Vagina (tissue), 2 donors: ENCODE measurements at regions not wholly inside any gene's neighbourhood (a gene's known extent, or its start where the extent isn't known, plus 50 kb on each side); places are given as distances from the start of the nearest gene placed in this dataset.

Experiments used
- DNase-seq, 2 donors: peaks; one replicate each; pipeline ENCODE4 v3.0.0-alpha.2; 2017; ENCODE audit errors: extremely low spot score in 2 of 2
- H3K27ac ChIP-seq: fragments of 200-600 bp; sonication (generic); one replicate; pipeline ENCODE4 v1.5.1; 2019
- H3K27me3 ChIP-seq: fragments of 200-600 bp; sonication (generic); one replicate; pipeline ENCODE4 v1.5.1; 2019
- H3K36me3 ChIP-seq, 2 donors: fragments of 200-600 bp; sonication (generic); one replicate each; pipeline ENCODE4 v1.5.1; 2017 to 2019
- H3K4me1 ChIP-seq: fragments of 200-600 bp; sonication (generic); one replicate; pipeline ENCODE4 v1.5.1; 2019
- H3K4me3 ChIP-seq, 2 donors: fragments of 200-600 bp; sonication (generic); 1 replicate in 1 of 2; 2 replicates in 1 of 2; pipeline ENCODE4 v1.5.1; 2016 to 2019
- H3K9me3 ChIP-seq: fragments of 200-600 bp; sonication (generic); one replicate; pipeline ENCODE4 v1.5.1; 2019
- POLR2A ChIP-seq, 2 donors: fragments of 450-650 bp; IDR thresholded peaks; one replicate each; pipeline ENCODE4 v1.6.1; 2017; ENCODE audit warnings: antibody characterized with exemption in 2 of 2, mild to moderate bottlenecking in 2 of 2, moderate library complexity in 2 of 2
- POLR2AphosphoS5 ChIP-seq, 2 donors: sonication (generic); formaldehyde crosslinking; IDR thresholded peaks; one replicate each; pipeline ENCODE4 v1.9.0; 2017; ENCODE audit warnings: antibody characterized with exemption in 2 of 2, mild to moderate bottlenecking in 2 of 2, low read depth in 1 of 2; ENCODE audit not compliant: insufficient read depth in 1 of 2
- intact Hi-C: fragments of 100-400 bp; cut with DNase I; formaldehyde crosslinking; loops from one replicate; pipeline ENCODE4 v1.15.1; 2023
- TF ChIP-seq, protein P1 (sequence below), 3 experiments: fragments of 450-650 bp in 2 of 3; fragments of 200-600 bp in 1 of 3; sonication (generic) in 1 of 3; IDR thresholded peaks; one replicate each; pipeline ENCODE4 v1.5.1; 2017 to 2019; ENCODE audit warnings: antibody characterized with exemption in 3 of 3, mild to moderate bottlenecking in 2 of 3, moderate library complexity in 2 of 3

- no peaks in the 10 kb centered on the region for H3K9me3 ChIP-seq
- DNase-seq, result no peak
- H3K4me1 ChIP-seq, result no peaks in the 10 kb centered on the region
- no peaks in the 10 kb centered on the region for H3K27me3 ChIP-seq
- H3K4me3 ChIP-seq, result no peak overlapping the region
- no peaks in the 10 kb centered on the region for H3K36me3 ChIP-seq
- intact Hi-C loops, result no loop called here
- no peak for TF ChIP-seq POLR2AphosphoS5 (IDR thresholded peaks at IDR 0.05; ENCODE audit: insufficient read depth in 1 of 2, low read depth in 1 of 2)
- TF ChIP-seq POLR2A (IDR thresholded peaks at IDR 0.05), result no peak
- H3K27ac ChIP-seq, result no peak overlapping the region
Observed at GRCh38 chr4:155572106-155572703, 94.4 kb upstream of the GUCY1A1 start.

GRCh38 chr4:155571184-155571944 lies 95.3 kb upstream of the GUCY1A1 start:
- no peak overlapping the region for H3K27ac ChIP-seq
- H3K27me3 ChIP-seq, result no peaks in the 10 kb centered on the region
- no peak overlapping the region for H3K4me3 ChIP-seq
- TF ChIP-seq POLR2AphosphoS5 (IDR thresholded peaks at IDR 0.05; ENCODE audit: insufficient read depth in 1 of 2, low read depth in 1 of 2) (no peak), POLR2A (IDR thresholded peaks at IDR 0.05) (no peak)
- TF ChIP-seq, protein P1, sequence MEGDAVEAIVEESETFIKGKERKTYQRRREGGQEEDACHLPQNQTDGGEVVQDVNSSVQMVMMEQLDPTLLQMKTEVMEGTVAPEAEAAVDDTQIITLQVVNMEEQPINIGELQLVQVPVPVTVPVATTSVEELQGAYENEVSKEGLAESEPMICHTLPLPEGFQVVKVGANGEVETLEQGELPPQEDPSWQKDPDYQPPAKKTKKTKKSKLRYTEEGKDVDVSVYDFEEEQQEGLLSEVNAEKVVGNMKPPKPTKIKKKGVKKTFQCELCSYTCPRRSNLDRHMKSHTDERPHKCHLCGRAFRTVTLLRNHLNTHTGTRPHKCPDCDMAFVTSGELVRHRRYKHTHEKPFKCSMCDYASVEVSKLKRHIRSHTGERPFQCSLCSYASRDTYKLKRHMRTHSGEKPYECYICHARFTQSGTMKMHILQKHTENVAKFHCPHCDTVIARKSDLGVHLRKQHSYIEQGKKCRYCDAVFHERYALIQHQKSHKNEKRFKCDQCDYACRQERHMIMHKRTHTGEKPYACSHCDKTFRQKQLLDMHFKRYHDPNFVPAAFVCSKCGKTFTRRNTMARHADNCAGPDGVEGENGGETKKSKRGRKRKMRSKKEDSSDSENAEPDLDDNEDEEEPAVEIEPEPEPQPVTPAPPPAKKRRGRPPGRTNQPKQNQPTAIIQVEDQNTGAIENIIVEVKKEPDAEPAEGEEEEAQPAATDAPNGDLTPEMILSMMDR (IDR thresholded peaks at IDR 0.05), result no peak
- H3K36me3 ChIP-seq, result no peaks in the 10 kb centered on the region
- intact Hi-C loops, result no loop called here
- DNase-seq, result no peak
- H3K4me1 ChIP-seq, result no peaks in the 10 kb centered on the region
- no peaks in the 10 kb centered on the region for H3K9me3 ChIP-seq

DNA sequence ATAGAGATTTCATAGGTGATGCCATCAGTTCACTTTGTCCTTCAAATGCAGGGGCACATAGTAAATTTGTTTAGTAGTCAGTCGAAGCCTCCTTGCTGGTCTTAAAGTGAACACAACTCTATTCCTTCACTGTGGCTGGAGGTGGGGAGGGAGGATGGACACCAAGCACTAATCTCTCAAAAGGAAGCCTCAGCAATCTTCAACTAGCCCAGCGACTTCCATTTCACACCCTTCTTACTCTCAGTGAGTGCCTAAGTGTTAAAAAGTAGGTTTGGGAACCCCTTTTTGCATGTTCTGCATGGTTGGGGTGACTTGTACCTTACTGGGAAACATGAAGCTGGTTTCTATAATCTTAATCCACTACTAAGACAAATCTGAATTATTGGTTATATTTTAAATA lies 96.0 kb upstream of the GUCY1A1 start:
- no peak for DNase-seq

GRCh38 chr4:155569960-155570515 lies 96.6 kb upstream of the GUCY1A1 start:
- Histone ChIP-seq H3K27me3 (no peaks in the 10 kb centered on the region), H3K4me3 (no peak overlapping the region), H3K27ac (no peak overlapping the region), H3K9me3 (no peaks in the 10 kb centered on the region), H3K4me1 (no peaks in the 10 kb centered on the region), H3K36me3 (no peaks in the 10 kb centered on the region)
- TF ChIP-seq POLR2AphosphoS5 (IDR thresholded peaks at IDR 0.05; ENCODE audit: insufficient read depth in 1 of 2, low read depth in 1 of 2), result no peak
- no peak for DNase-seq
- intact Hi-C loops, result no loop called here

More for the DNA sequence above, 96.0 kb upstream of the GUCY1A1 start:
- Histone ChIP-seq H3K9me3 (no peaks in the 10 kb centered on the region), H3K27ac (no peak overlapping the region), H3K4me3 (no peak overlapping the region), H3K4me1 (no peaks in the 10 kb centered on the region), H3K36me3 (no peaks in the 10 kb centered on the region), H3K27me3 (no peaks in the 10 kb centered on the region)
- TF ChIP-seq, protein P1 (IDR thresholded peaks at IDR 0.05), result no peak
- TF ChIP-seq POLR2AphosphoS5 (IDR thresholded peaks at IDR 0.05; ENCODE audit: insufficient read depth in 1 of 2, low read depth in 1 of 2) (no peak), POLR2A (IDR thresholded peaks at IDR 0.05) (no peak)
- intact Hi-C loops, result no loop called here

DNA sequence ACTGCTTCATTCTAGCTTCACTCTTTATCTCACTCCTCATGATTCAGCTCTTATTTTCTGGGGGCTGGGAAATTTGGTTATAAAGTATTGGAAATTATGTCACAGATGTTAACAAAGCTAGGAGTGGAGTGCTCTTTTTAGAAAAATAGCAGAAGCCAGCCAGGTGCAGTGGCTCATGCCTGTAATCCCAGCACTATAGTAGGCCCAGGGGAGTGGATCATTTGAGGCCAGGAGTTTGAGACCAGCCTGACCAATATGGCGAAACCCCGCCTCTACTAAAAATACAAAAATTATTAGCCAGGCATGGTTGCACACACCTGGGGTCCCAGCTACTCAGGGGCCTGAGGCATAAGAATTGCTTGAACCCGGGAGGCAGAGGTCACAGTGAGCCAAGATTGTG lies 97.2 kb upstream of the GUCY1A1 start:
- TF ChIP-seq, protein P1 (IDR thresholded peaks at IDR 0.05), result no peak
- TF ChIP-seq POLR2AphosphoS5 (IDR thresholded peaks at IDR 0.05; ENCODE audit: insufficient read depth in 1 of 2, low read depth in 1 of 2) (no peak), POLR2A (IDR thresholded peaks at IDR 0.05) (no peak)
- H3K27me3 ChIP-seq, result no peaks in the 10 kb centered on the region
- H3K27ac ChIP-seq, result no peak overlapping the region
- H3K4me1 ChIP-seq, result no peaks in the 10 kb centered on the region
- H3K36me3 ChIP-seq, result no peaks in the 10 kb centered on the region
- intact Hi-C loops, result no loop called here
- DNase-seq, result no peak
- H3K4me3 ChIP-seq, result no peak overlapping the region
- H3K9me3 ChIP-seq, result no peaks in the 10 kb centered on the region
